ENCODE measurements at regions not wholly inside any gene's neighbourhood (a gene's known extent, or its start where the extent isn't known, plus 50 kb on each side); places are given as distances from the start of the nearest gene placed in this dataset.

DNA sequence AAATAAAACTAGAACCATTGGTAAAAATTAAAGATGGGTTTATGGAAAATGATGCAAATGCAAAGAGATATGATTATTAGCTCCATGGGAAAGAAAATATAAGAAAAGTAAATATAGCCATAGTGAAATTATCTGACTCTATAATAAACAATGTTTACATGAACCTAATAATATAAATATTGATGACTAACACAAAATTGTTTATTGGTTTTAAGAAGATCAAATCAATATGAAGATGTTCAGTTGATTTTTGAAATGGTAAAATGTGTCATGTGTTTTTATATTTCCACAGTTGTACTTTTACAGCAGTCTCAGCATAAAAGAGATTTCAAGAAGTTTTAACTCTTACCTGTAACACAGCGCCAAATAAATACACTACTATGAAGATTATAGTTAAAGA, 114.0 kb downstream of the SLC41A2 start:
- TF ChIP-seq EZH2 (IDR thresholded peaks at IDR 0.05; ENCODE audit: insufficient read depth, low read length), result no peak
- TF ChIP-seq, protein P1, sequence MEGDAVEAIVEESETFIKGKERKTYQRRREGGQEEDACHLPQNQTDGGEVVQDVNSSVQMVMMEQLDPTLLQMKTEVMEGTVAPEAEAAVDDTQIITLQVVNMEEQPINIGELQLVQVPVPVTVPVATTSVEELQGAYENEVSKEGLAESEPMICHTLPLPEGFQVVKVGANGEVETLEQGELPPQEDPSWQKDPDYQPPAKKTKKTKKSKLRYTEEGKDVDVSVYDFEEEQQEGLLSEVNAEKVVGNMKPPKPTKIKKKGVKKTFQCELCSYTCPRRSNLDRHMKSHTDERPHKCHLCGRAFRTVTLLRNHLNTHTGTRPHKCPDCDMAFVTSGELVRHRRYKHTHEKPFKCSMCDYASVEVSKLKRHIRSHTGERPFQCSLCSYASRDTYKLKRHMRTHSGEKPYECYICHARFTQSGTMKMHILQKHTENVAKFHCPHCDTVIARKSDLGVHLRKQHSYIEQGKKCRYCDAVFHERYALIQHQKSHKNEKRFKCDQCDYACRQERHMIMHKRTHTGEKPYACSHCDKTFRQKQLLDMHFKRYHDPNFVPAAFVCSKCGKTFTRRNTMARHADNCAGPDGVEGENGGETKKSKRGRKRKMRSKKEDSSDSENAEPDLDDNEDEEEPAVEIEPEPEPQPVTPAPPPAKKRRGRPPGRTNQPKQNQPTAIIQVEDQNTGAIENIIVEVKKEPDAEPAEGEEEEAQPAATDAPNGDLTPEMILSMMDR (IDR thresholded peaks at IDR 0.05; ENCODE audit: insufficient read depth, low read depth, low read length), result no peak
